ENCODE measurements at regions not wholly inside any gene's neighbourhood (a gene's known extent, or its start where the extent isn't known, plus 50 kb on each side); places are given as distances from the start of the nearest gene placed in this dataset.

DNA sequence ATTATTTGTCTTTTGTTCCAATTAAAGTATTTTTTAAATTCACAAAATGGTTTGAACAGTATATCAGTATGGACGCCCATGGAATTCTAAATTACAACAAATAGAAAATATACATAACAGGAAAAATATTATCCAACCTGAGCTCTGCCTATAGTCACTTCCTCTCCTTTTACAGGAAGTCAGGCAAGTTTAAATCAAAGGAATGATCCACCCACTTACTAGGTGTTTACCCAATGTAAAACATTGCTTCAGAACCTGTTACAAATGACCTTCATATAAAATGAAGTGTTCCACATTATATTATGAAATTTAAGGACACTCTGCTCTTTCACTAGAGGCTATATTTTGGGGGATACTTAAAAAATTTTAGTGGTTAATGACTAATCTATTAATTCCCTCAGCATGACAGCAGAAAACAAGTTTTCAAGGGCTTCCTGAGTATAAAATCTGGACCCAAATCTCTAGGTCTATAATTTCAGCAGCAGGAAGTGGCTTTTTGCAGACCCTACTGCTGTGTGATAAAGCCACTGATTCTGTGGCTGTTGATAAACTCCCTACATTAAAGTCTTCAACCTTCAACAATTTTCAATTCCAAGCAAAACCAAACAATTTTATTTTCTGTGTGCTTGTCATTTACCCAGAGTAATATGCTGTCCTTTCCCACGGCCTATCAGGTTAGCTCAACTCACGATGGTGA, 722.6 kb downstream of the GATA3 start:
- DNase-seq = no peak

GRCh38 chr10:8778713-8779112, 724.2 kb downstream of the GATA3 start:
- no peak overlapping the region for H3K4me3 Mint-ChIP-seq
- no peaks in the 10 kb centered on the region for H3K27me3 Mint-ChIP-seq (ENCODE audit: low read depth, poor library complexity)
- H3K36me3 Mint-ChIP-seq (ENCODE audit: low read depth) = no peaks in the 10 kb centered on the region
- no peak for TF ChIP-seq CTCF (IDR thresholded peaks at IDR 0.05)
- DNase-seq = no peak
- no peak overlapping the region for H3K27ac Mint-ChIP-seq
- no peaks in the 10 kb centered on the region for H3K4me1 Mint-ChIP-seq
- no peaks in the 10 kb centered on the region for H3K9me3 Mint-ChIP-seq

More for the DNA sequence above, 722.6 kb downstream of the GATA3 start:
- Mint-ChIP-seq H3K9me3 (no peaks in the 10 kb centered on the region), H3K36me3 (ENCODE audit: low read depth) (no peaks in the 10 kb centered on the region), H3K27me3 (ENCODE audit: low read depth, poor library complexity) (no peaks in the 10 kb centered on the region), H3K4me1 (no peaks in the 10 kb centered on the region), H3K4me3 (no peak overlapping the region), H3K27ac (no peak overlapping the region)
- TF ChIP-seq CTCF (IDR thresholded peaks at IDR 0.05) = no peak

DNA sequence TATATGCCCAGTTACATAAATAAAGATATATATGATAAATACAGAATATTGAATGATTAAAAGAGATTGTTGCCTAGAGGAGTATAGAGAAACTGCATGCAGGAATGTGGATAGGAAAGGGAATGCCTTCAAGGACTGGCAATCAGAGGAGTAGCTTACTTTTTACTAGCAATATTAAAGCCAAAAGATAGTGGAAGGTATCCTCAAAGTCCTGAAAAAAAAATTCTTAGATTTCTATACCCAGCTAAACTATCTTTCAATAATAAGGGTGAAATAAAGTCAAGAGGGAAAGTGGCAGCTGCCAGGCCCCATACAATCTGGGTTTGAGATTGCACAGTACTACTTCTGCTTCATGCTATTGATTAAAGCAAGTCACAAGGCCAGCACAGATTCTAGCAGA, 733.2 kb downstream of the GATA3 start:
- Mint-ChIP-seq H3K36me3 (ENCODE audit: low read depth) (no peaks in the 10 kb centered on the region), H3K4me1 (no peaks in the 10 kb centered on the region), H3K27ac (no peak overlapping the region), H3K27me3 (ENCODE audit: low read depth, poor library complexity) (peaks cover 6% of the 10 kb centered on the region), H3K9me3 (peaks cover 26% of the 10 kb centered on the region), H3K4me3 (no peak overlapping the region)
- TF ChIP-seq CTCF (IDR thresholded peaks at IDR 0.05) = no peak
- DNase-seq = no peak

DNA sequence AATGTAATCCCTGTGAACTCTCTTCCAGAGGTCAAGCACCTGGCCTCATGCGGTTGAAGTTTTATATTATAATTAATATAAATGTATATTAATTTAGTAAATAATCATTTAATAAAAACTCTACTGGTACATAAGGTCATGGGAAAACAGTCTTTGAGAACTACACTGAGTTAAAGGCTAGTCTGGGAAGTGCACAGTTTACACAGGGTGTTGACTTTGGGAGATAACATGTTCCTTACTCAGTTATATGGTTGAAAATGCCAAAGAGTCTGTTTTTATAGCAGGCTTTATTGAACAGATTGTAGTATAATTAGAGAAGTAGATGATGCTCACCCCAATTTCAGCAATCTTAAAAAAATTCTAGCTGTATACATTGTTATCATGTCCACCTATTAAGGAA, 735.9 kb downstream of the GATA3 start:
- Mint-ChIP-seq H3K4me1 (no peaks in the 10 kb centered on the region), H3K4me3 (no peak overlapping the region), H3K27ac (no peak overlapping the region), H3K36me3 (ENCODE audit: low read depth) (no peaks in the 10 kb centered on the region), H3K27me3 (ENCODE audit: low read depth, poor library complexity) (peaks cover 2% of the 10 kb centered on the region), H3K9me3 (peaks cover 26% of the 10 kb centered on the region)
- DNase-seq = no peak
- no peak for TF ChIP-seq CTCF (IDR thresholded peaks at IDR 0.05)

DNA sequence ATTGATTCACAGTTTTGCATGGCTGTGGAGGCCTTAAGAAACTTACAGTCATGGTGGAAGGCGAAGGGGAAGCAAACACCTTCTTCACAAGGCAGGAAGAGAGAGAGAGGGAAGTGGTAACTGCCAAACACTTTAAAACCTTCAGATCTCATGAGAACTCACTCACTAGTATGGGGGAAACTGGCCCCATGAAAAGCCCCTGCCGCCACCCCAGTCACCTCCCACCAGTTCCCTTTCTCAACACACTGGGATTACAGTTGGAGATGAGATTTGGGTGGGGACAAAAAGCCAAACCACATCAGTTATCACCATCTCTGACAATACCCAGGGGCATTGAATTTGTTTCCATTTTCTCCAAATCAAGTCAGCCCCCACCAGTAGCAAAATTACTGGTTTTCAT, 740.4 kb downstream of the GATA3 start:
- H3K4me3 Mint-ChIP-seq = no peak overlapping the region
- no peak for DNase-seq
- H3K9me3 Mint-ChIP-seq = no peaks in the 10 kb centered on the region
- no peak for TF ChIP-seq CTCF (IDR thresholded peaks at IDR 0.05)
- H3K36me3 Mint-ChIP-seq (ENCODE audit: low read depth) = no peaks in the 10 kb centered on the region
- H3K27me3 Mint-ChIP-seq (ENCODE audit: low read depth, poor library complexity) = no peaks in the 10 kb centered on the region
- H3K27ac Mint-ChIP-seq = no peak overlapping the region
- H3K4me1 Mint-ChIP-seq = no peaks in the 10 kb centered on the region

DNA sequence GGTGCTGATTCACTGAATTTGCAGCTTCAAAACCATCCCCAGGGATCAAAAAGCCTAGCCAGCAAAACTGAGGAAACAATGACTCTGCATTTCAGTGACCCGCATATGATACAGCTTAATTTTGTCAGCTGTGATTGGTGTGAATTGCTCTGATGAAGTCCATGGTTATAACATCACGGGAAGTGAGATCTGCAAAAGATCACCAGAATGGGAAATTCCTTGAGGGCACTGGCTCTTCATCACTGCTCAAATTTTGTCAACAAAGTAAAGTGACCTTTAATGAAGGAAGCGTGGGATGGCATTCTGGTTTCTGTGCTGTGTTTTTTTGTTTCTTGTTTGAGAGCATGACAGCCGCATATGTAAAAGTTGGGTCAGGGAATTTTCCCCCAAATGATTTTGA, 745.9 kb downstream of the GATA3 start:
- Mint-ChIP-seq H3K27ac (no peak overlapping the region), H3K4me1 (no peaks in the 10 kb centered on the region), H3K27me3 (ENCODE audit: low read depth, poor library complexity) (peaks cover 4% of the 10 kb centered on the region), H3K36me3 (ENCODE audit: low read depth) (no peaks in the 10 kb centered on the region), H3K9me3 (peaks cover 12% of the 10 kb centered on the region), H3K4me3 (no peak overlapping the region)
- no peak for TF ChIP-seq CTCF (IDR thresholded peaks at IDR 0.05)
- DNase-seq = no peak

Measured in nephron progenitor cell (in vitro differentiated cells).